HG03442 (cell line): ENCODE measurements at regions not wholly inside any gene's neighbourhood (a gene's known extent, or its start where the extent isn't known, plus 50 kb on each side); places are given as distances from the start of the nearest gene placed in this dataset.

ENCODE experiments used
- ATAC-seq: cut with Tn5 transposase; IDR thresholded peaks from one replicate; pipeline ENCODE4 v1.9.1; 2021; ENCODE audit warnings: mild to moderate bottlenecking, moderate library complexity; ENCODE audit not compliant: unreplicated experiment

GRCh38 chr13:109602356-109602755 lies 184.0 kb downstream of the IRS2 start:
- no peak for ATAC-seq

- ATAC-seq = no peak
These were observed 186.3 kb downstream of the IRS2 start for GRCh38 chr13:109599901-109600657.

GRCh38 chr13:109595471-109595870 lies 190.9 kb downstream of the IRS2 start:
- no peak for ATAC-seq

GRCh38 chr13:109593230-109593629 lies 193.2 kb downstream of the IRS2 start:
- no peak for ATAC-seq

- no peak for ATAC-seq
These were observed 193.6 kb downstream of the IRS2 start for GRCh38 chr13:109592770-109593169.

GRCh38 chr13:109587689-109588088 lies 198.7 kb downstream of the IRS2 start:
- ATAC-seq = no peak

GRCh38 chr13:109586509-109587346 lies 199.7 kb downstream of the IRS2 start:
- ATAC-seq = no peak

- no peak for ATAC-seq
These were observed 201.5 kb downstream of the IRS2 start for GRCh38 chr13:109584844-109585361.

GRCh38 chr13:109577191-109577700 lies 209.1 kb downstream of the IRS2 start:
- ATAC-seq = no peak

GRCh38 chr13:109576331-109576813 lies 210.0 kb downstream of the IRS2 start:
- no peak for ATAC-seq

- ATAC-seq = no peak
These were observed 210.6 kb downstream of the IRS2 start for GRCh38 chr13:109575821-109576220.

GRCh38 chr13:109572389-109572788 lies 214.0 kb downstream of the IRS2 start:
- no peak for ATAC-seq

GRCh38 chr13:109569958-109570711 lies 216.2 kb downstream of the IRS2 start:
- peak; percentile 94 for ATAC-seq

- no peak for ATAC-seq
These were observed 218.0 kb downstream of the IRS2 start for GRCh38 chr13:109568339-109568818.

GRCh38 chr13:109567315-109567714 lies 219.1 kb downstream of the IRS2 start:
- no peak for ATAC-seq

GRCh38 chr13:109565877-109566276 lies 220.5 kb downstream of the IRS2 start:
- ATAC-seq = no peak

- peak; percentile 34 for ATAC-seq
These were observed 238.0 kb downstream of the IRS2 start for GRCh38 chr13:109548374-109548773.

GRCh38 chr13:109547942-109548341 lies 238.4 kb downstream of the IRS2 start:
- ATAC-seq = peak; percentile 87

- no peak for ATAC-seq
These were observed 240.5 kb downstream of the IRS2 start for GRCh38 chr13:109545931-109546330.

GRCh38 chr13:109541081-109541480 lies 245.3 kb downstream of the IRS2 start:
- no peak for ATAC-seq

- no peak for ATAC-seq
These were observed 248.8 kb downstream of the IRS2 start for GRCh38 chr13:109537584-109537983.
